ENCODE measurements at regions not wholly inside any gene's neighbourhood (a gene's known extent, or its start where the extent isn't known, plus 50 kb on each side); places are given as distances from the start of the nearest gene placed in this dataset.
A peak's percentile ranks its signal among the peaks of the same experiment; 100 is the strongest.
"Not testable (repeated sequence)": the region's sequence is repeated elsewhere in the genome, so short reads cannot be mapped to it uniquely, and the experiment has no call there.

GRCh38 chr10:83518779-83519178 lies 620.5 kb upstream of the GHITM start:
- no peak for DNase-seq (ENCODE audit: low spot score)

- not testable (repeated sequence) for DNase-seq (ENCODE audit: low spot score)
Measured at GRCh38 chr10:83520386-83520785, 618.9 kb upstream of the GHITM start.

- DNase-seq (ENCODE audit: low spot score): no peak
Measured at GRCh38 chr10:83522456-83522855, 616.9 kb upstream of the GHITM start.

DNA sequence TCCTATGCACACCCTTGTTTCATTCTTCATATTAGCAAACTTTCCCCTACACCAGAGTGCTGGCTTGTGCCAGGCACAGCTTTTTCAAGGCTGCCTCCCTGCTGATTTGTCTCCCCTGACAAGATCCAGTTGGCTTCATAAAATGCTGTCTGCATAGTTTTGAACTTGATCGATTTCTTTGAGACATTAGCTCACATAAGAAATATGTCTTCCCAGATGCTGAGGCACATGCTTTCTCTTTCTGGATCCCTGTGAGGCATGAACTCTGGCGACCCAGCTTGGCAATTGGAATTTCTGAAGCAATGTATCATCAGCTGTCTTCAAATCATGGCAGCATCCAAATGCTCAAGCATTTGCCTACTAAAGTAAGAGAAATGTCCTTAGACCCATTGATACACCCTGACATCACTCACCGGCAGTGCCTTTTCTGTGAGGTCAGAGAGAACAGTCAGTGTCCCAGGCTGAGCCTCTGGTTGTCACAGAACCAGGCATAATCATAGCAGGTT lies 616.4 kb upstream of the GHITM start:
- DNase-seq (ENCODE audit: low spot score): no peak

GRCh38 chr10:83527934-83528333 lies 611.4 kb upstream of the GHITM start:
- DNase-seq (ENCODE audit: low spot score): no peak

DNA sequence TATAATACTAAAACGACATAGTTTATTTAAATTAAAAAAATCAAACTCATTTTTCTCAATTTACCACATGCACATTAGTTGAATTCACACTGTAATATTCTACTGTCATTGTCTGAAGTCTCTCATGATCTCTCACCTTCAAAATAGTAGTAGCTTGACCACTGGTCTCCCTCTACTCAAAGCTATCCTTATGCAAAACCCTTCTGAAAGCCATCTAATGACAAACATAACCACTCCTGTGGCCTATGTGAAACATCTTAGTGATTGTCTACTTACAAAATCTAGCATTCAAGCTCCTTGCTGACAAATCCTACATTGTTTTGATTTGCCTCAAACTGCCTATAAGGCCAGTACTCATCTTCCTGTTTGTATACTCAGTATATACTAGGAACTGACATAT lies 606.0 kb upstream of the GHITM start:
- no peak for DNase-seq (ENCODE audit: low spot score)

- DNase-seq (ENCODE audit: low spot score): no peak
Measured at GRCh38 chr10:83536426-83536825, 602.9 kb upstream of the GHITM start.

- no peak for DNase-seq (ENCODE audit: low spot score)
Measured at GRCh38 chr10:83538047-83538446, 601.3 kb upstream of the GHITM start.

DNA sequence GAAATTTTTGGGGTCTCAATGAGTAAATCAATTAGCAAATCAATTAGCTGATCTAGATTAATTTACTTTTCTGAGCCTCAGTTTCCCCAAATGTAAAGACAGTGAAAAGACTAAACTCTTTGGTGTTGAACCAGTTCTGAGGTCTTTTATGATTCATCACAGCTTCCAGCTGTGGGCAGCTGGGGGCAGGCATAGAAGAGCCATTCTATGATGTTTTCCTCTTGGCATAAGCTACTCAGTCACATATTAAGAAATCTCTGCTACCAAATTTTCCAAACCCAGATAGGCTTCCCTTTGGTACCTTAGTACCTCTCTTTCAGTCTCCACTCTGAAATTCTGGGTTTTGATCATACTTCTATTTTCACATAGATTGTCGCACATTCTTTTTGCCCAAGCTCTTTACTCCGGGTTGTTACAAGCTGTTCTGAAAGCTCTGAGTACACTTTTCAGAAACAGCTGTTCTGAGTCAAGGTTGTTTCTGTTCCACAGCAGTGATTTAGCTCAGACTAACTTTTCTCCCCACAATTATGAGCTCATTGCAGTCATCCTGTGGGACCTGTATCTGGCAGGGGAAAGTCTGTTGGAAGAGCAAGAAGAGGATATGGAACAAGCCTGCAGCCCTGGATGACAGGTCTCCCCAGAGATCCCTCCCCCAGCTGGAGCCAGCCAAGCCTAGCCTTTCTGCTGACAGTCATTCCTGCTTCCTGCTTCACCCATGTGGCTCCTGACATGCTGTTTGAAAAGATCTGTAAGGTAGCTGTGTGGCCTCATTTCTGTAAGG lies 599.6 kb upstream of the GHITM start:
- peak; percentile 6 for DNase-seq (ENCODE audit: low spot score)

- DNase-seq (ENCODE audit: low spot score): no peak
Measured at GRCh38 chr10:83541046-83541445, 598.3 kb upstream of the GHITM start.

- no peak for DNase-seq (ENCODE audit: low spot score)
Measured at GRCh38 chr10:83542774-83543411, 596.4 kb upstream of the GHITM start.

GRCh38 chr10:83543691-83544462 lies 595.4 kb upstream of the GHITM start:
- no peak for DNase-seq (ENCODE audit: low spot score)

- peak; percentile 56 for DNase-seq (ENCODE audit: low spot score)
Measured at GRCh38 chr10:83545901-83546391, 593.4 kb upstream of the GHITM start.

GRCh38 chr10:83551190-83551589 lies 588.1 kb upstream of the GHITM start:
- DNase-seq (ENCODE audit: low spot score): not testable (repeated sequence)

DNA sequence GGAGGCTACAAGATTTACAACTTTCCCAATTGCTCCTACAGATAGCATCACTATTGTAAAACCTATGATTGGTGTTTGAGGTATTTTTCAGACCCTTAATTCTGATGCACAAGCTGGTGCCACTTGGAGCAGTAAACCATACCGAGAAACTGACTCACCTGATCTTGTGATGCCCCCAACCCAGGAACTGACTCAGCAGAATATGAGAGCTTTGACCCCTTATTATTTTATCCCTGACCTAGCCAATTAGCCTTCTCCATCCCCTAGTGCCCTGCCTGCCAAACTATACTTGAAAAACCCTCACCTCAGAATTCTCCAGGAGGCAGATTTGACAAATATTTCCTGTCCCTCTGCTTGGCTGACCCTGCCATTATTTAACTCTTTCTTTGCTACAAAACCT lies 585.9 kb upstream of the GHITM start:
- no peak for DNase-seq (ENCODE audit: low spot score)

GRCh38 chr10:83555264-83555663 lies 584.0 kb upstream of the GHITM start:
- no peak for DNase-seq (ENCODE audit: low spot score)

GRCh38 chr10:83562381-83562780 lies 576.9 kb upstream of the GHITM start:
- no peak for DNase-seq (ENCODE audit: low spot score)

GRCh38 chr10:83564889-83565588 lies 574.3 kb upstream of the GHITM start:
- DNase-seq (ENCODE audit: low spot score): no peak

DNA sequence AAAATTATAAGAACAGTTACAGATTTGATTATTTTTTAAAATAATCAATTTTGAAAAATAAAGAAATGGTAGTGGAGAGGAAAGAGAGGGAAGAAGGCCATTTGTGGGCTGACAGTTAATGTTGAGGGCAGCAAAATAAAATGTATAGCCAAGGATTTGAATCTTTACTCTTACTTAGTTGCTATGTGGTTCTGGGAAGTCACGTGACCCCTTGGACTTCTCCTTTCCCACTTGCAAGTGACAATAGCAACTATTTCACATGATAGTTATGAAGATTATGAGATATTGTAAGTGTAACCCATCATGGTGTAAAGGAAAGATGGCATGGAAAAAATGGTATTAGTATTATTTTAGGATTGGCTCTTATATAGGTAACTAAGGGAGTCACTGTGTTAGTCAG lies 567.3 kb upstream of the GHITM start:
- no peak for DNase-seq (ENCODE audit: low spot score)

DNA sequence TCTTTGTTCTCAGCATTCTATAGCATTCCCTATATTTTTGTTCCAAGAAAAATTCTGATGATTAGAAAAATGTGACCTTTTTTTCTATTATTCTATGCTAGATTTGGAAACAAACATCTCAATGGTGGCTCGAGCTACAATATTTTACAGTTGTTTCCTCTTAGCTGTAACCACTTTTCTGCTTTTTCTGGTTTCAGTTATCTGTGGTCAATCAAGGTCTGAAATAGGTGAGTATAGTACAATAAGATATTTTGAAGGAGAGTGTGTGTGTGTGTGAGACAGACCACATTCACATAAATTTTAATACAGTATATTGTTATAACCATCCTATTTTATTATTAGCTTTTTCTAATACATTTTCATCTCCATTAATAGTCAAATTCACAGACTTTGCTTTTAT lies 564.5 kb upstream of the GHITM start:
- DNase-seq (ENCODE audit: low spot score): no peak

DNA sequence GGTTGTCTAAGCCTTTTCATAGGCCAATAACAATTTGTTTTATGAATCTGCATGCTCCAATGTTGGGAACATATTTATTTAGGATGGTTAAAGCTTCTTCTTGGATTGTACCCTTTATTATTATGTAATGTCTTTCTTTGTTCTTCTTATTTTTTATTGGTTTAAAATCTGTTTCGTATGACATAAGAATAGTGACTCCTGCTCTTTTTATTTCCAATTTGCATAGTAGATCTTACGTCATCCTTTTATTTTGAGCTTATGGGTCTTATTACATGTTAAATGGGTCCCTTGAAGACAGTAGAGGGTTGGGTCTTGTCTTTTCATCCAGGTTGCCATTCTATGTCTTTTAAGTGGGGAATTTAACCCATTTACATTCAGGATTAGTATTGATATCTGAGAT lies 561.9 kb upstream of the GHITM start:
- no peak for DNase-seq (ENCODE audit: low spot score)

Data from NAMALWA (cell line).